ENCODE measurements at regions not wholly inside any gene's neighbourhood (a gene's known extent, or its start where the extent isn't known, plus 50 kb on each side); places are given as distances from the start of the nearest gene placed in this dataset.

GRCh38 chr19:30158893-30159245, 213.3 kb upstream of the ZNF536 start (continued):
- TF ChIP-seq CHD4 (IDR thresholded peaks at IDR 0.05; ENCODE audit: insufficient read depth, insufficient replicate concordance, low read depth, low read length, poor library complexity, severe bottlenecking) (no peak), TFAM (CRISPR knock-in tag; conservative IDR thresholded peaks at IDR 0.05) (no peak), SIX5 (IDR thresholded peaks at IDR 0.05; ENCODE audit: borderline replicate concordance in 1 of 2, insufficient read depth in 1 of 2, low read depth in 1 of 2, low read length in 2 of 2) (no peak), POLR2AphosphoS5 (IDR thresholded peaks at IDR 0.05; ENCODE audit: control insufficient read depth, insufficient read depth, low read depth, low read length) (no peak), RNF219 (CRISPR knock-in tag; IDR thresholded peaks at IDR 0.05) (no peak), KLF16 (IDR thresholded peaks at IDR 0.05) (no peak)

GRCh38 chr19:30159636-30160035, 212.5 kb upstream of the ZNF536 start:
- CTCF ChIA-PET (ENCODE audit: low intra/inter-chr PET ratio): no interaction called here
- POLR2A ChIA-PET: no interaction called here
- H3K27me3 ChIP-seq (ENCODE audit: control insufficient read depth in 2 of 2, insufficient read depth in 2 of 2, low read length in 2 of 2): peaks cover 2 to 19% of the 10 kb centered on the region in 2 experiments; a peak in 3 of 5 replicates
- intact Hi-C loops (cut with micrococcal nuclease): no loop called here
- no peak overlapping the region for H3K4me2 ChIP-seq (ENCODE audit: insufficient read depth, low read length)
- no peak overlapping the region for H3K27ac ChIP-seq (ENCODE audit: extremely low read depth, low read depth, low read length)
- no peaks in the 10 kb centered on the region for H3K4me1 ChIP-seq (replicated peaks in 1 of 2; ENCODE audit: control insufficient read depth in 2 of 2, insufficient read depth in 2 of 2, low read length in 2 of 2)
- no peak for DNase-seq (ENCODE audit: extremely low read depth in 1 of 4, low spot score in 3 of 4)
- H3K9me3 ChIP-seq (replicated peaks; ENCODE audit: control insufficient read depth, insufficient read depth, low read depth, low read length): no peaks in the 10 kb centered on the region
- no peak overlapping the region for H3K9ac ChIP-seq (ENCODE audit: insufficient read depth in 1 of 2, low read depth in 2 of 2, low read length in 2 of 2)
- H3K4me3 ChIP-seq: no peak overlapping the region
- no peaks in the 10 kb centered on the region for H3K9me1 ChIP-seq (ENCODE audit: control insufficient read depth, insufficient read depth, low read length)
- no peak for ATAC-seq
- FAIRE-seq: no peak
- 0% methylated on average over 1 of the region's 1 CpG for WGBS (ENCODE audit: insufficient coverage, low coverage, missing lambda C conversion rate)
- no peaks in the 10 kb centered on the region for H3K36me3 ChIP-seq (ENCODE audit: control insufficient read depth, insufficient read depth, low read length)
- no peak overlapping the region for H2AFZ ChIP-seq (ENCODE audit: low read depth, low read length)
- in situ Hi-C loops (cut with MboI): no loop called here
- H4K20me1 ChIP-seq (replicated peaks; ENCODE audit: control insufficient read depth, insufficient read depth, low read length): no peaks in the 10 kb centered on the region
- BruUV-seq (replicated peaks): no TSS peak
- H3K79me2 ChIP-seq (ENCODE audit: control insufficient read depth, insufficient read depth, low read length): no peaks in the 10 kb centered on the region
- TF ChIP-seq FOXK2 (conservative IDR thresholded peaks at IDR 0.05 in 1 of 2, IDR thresholded peaks at IDR 0.05 in 1 of 2; ENCODE audit: low read depth in 2 of 2) (no peak), BCL6 (CRISPR knock-in tag; IDR thresholded peaks at IDR 0.05) (no peak), ZNF76 (CRISPR knock-in tag; IDR thresholded peaks at IDR 0.05; ENCODE audit: borderline replicate concordance) (no peak), ZNF3 (CRISPR knock-in tag; IDR thresholded peaks at IDR 0.05) (no peak), JUN (IDR thresholded peaks at IDR 0.05; ENCODE audit: borderline replicate concordance, low read depth, low read length) (no peak), JUN (CRISPR knock-in tag; IDR thresholded peaks at IDR 0.05; ENCODE audit: borderline replicate concordance) (no peak), ZBTB7A (IDR thresholded peaks at IDR 0.05; ENCODE audit: borderline replicate concordance, control insufficient read depth, low read depth, low read length) (no peak), MNT (conservative IDR thresholded peaks at IDR 0.05) (no peak), ZNF445 (CRISPR knock-in tag; IDR thresholded peaks at IDR 0.05; ENCODE audit: low read depth) (no peak), ATF6 (CRISPR knock-in tag; IDR thresholded peaks at IDR 0.05) (no peak), PHB (CRISPR knock-in tag; IDR thresholded peaks at IDR 0.05) (no peak)

Data from K562 (cell line).